Activated CD8-positive, alpha-beta memory T cell treated with anti-CD3 and anti-CD28 coated beads, Interleukin-2, amount 50 U/mL, for 24 hours (primary cell): ENCODE measurements at regions not wholly inside any gene's neighbourhood (a gene's known extent, or its start where the extent isn't known, plus 50 kb on each side); places are given as distances from the start of the nearest gene placed in this dataset.
"Not testable (repeated sequence)": the region's sequence is repeated elsewhere in the genome, so short reads cannot be mapped to it uniquely, and the experiment has no call there.

Experiments
- DNase-seq: peaks from one replicate; pipeline ENCODE4 v3.0.0-alpha.2; 2020; ENCODE audit errors: extremely low read depth

GRCh38 chr17:5898406-5898805 lies 171.8 kb upstream of the WSCD1 start:
- DNase-seq, result no peak

- DNase-seq, result no peak
Observed at GRCh38 chr17:5899496-5900195, 170.5 kb upstream of the WSCD1 start.

DNA sequence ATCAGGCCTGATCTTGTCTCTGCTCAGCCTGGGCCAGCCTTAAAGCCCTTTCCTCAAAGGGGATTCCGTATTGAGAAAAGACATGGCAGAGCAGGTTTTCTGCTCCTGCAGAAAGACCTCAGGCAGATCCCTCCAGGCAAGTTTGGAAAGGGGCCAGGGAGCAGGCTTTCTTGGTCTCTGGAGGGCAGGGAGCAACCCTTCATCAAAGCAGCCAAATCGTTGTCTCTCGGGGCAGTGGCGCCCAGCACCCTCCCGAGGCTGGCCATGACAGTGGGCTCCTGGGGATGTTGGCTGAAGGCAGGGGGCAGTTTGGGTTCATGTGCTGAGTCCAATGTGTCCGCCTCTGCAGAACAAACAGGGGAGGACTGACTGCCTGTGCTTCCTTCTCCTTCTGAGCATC lies 168.4 kb upstream of the WSCD1 start:
- DNase-seq, result no peak

DNA sequence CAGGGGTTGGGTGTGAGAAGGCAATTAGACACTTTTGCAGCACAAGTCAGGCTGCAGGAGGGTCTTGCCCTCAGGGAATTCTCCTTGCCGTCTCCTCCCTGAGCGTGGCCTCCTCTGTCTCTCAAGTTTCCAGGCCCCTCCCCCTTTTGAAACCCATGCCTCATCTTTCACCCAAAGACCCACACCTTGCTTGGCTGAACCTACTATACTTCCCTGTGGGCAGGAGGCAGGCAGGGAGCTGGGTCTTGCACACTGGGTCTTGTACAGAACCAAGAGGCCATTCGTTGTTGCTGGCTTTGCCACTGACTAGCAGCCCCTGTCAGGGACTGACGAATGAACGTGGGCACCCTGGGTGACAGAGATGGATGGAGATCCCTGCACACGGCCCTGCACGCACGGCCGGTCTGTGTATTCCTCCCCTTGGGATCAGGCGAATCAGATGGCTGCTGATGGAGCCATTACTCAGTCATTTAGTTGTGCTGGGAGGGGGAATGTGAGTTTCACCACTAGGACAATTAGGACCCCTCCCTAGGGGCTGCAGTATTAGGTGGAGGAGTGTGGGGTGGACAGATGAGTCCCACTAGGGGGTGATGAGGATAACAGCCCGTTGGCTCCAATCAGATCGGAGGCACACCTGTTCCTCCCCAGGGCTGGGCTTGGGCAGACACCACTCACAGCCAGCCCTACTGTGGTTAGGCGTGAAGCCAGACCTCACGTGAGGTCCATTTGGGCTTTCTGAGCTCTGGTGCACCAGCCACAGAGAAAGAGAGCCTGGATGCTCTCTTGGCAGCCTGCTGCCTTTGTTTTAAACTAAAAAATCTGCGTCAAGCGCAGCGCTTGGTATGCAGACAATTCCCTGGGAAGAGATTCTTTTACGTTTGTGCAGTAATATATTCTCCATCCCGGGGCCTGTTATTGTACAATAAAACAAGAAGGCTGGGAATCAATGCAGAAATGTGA lies 167.7 kb upstream of the WSCD1 start:
- DNase-seq, result no peak

- no peak for DNase-seq
Observed at GRCh38 chr17:5911919-5912318, 158.3 kb upstream of the WSCD1 start.

DNA sequence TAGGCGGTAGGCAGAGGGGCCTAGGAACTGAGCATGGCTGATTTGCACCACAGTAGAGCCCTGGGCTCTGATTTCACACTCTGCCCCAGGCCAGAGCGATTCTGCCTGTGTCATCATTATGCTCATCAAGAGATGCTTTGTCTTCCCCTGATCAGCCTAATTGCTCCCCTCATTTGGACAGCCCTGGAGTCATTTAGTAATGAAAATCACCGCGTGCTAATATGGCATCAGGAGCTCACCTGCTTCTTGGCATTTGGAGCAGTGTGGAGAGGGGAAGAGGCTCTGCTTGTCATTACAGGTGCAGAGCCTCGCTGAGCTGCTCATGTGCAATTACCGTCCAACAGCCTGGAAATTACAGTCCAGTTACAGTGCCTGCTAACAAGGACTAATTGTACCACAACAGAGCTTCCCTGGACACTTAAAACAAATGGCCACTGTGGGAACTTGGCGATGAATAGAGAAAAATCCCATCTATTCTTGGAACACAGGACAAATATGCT lies 157.1 kb upstream of the WSCD1 start:
- DNase-seq, result no peak

DNA sequence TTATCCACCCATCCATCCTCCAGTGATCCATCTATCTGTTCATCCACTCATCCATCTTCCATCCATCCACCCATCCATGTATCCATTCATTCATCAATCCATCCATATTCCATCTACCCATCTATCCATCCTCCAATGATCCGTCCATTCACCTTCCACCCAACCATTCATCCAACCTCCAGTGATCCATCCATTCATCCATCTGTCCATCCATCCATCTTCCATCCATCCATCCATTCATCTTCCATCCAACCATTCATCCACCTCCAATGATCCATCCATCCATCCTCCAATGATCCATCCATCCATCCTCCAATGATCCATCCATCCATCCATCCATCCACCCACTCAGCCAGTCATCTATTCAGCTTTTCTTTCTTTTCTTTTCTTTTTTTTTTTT lies 156.5 kb upstream of the WSCD1 start:
- DNase-seq, result no peak

- no peak for DNase-seq
Observed at GRCh38 chr17:5915337-5915736, 154.8 kb upstream of the WSCD1 start.

DNA sequence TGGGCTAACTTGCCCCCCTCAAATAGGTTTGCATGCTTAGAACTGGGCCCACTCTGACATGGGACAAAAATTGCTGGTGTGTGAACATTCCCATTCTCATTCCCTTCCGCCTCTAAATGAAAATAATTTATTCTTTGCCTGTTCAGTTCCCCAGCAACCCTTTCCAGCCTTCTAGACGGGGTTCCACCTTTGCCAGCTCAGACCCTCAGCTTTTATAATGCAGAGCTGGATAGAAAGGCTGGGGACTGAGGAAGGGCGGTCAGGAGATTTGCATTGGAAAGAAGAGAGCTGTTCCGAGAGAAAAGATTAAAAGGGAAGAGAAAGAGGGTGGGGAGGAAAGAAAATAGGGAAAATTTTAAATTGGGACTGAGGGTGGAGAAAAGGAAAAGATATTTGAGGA lies 151.1 kb upstream of the WSCD1 start:
- DNase-seq, result no peak

DNA sequence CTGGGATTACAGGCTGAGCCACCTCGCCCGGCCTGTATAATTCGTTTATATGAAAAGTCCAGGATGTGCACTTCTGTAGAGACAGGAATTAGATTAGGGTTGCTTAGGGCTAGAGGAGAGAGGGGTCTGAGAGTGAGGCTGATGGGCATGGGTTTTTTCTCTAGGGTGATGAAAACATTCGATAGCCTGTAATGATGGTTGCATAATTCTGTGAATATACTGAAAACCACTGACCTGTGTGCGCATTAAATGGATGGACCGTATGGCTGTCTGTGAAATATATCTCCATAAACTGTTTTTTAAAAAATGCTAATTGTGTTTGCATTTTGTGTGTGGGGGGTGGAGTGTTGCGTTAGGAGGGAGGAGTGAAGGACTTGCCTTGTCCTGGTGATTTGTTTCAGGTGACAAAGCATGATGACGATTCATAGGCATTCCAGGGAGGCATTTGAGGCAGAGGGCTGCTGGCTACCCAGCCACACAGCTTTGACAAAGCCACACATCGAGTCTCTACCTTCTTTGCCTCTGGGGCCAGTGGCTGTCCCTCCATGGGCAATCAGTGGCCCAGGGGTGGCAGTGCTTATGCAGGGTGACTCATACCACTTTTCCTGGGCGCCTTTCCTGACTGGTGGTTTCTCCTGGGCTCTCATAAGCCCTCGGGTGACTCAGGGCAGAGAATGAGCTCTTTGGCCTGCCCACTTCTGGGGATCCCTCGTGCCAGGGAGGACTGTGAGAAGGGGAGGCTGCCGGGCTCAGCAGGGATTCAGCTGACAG lies 148.5 kb upstream of the WSCD1 start:
- no peak for DNase-seq

GRCh38 chr17:5922476-5922875 lies 147.7 kb upstream of the WSCD1 start:
- no peak for DNase-seq

DNA sequence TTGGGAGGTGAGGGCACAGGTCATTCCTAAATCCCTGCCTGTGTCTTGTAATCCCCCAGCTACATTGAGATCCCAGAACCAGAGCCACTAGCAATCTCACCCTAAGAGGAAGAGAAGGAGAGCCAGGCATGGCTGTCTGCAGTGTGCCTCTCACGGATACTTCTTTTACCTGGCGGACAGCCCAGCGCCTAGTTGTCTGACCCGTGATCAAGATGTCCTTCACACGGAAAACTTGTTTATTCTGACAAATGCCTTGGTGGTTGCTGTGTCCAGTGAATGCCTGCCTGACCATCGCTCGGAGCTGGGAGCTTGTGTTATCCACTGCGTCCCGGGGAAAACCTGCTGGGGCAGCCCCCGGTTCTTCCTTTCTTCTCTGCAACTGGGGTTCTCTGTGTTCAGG lies 140.5 kb upstream of the WSCD1 start:
- DNase-seq, result no peak

DNA sequence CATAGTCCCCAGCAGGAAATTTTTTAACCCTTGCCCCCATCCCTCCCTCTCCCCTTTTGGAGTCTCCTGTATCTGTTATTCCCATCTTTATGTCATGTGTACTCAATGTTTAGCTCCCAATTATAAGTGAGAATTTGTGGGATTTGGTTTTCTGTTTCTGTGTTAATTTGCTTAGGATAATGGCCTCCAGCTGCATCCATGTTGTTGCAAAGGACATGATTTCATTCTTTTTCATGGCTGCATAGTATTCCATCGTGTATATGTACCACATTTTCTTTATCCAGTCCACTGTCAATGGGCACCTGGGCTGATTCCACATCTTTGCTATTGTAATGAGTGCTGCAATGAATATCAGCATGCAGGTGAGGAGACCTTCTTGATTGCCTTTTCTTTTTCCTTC lies 139.6 kb upstream of the WSCD1 start:
- not testable (repeated sequence) for DNase-seq

DNA sequence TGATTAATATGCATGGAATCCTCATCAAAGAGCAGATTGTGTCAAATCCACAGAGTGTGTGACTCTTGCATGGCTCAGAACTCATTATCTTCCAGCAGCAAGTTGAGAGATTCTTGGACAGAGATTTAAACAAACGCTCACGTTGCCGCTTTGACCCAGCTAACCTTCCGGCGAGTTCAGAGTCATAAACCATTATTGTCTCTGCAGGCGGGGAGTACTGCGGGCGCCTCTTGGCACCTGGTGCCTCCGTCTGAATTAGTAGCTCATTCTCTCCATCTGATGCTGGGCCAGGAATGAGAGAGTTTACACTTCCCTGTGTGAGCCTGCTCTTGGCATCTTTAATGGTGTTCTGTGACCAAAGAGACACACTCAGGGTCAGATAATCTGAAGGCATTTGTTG lies 138.6 kb upstream of the WSCD1 start:
- no peak for DNase-seq

DNA sequence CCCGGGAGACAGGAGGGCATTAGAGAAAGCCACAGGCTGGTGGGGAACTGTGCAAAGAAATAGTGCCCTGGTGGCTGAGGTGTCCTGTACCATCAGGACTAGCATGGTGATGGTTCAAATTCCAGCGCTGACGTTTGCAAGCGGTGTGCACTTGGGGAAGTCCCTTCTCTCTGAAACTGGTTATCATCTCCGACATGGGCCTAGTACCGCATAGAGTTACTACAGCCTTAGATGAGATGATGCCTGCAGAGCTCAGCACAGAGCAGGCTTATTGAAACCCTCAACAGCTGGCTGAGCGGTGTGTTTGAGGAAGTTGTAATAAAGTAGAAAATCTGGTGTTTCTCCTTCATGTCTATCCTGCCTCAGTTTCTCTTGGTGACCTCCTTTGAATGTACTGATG lies 136.7 kb upstream of the WSCD1 start:
- DNase-seq, result no peak

- DNase-seq, result no peak
Observed at GRCh38 chr17:5941258-5941657, 128.9 kb upstream of the WSCD1 start.

- no peak for DNase-seq
Observed at GRCh38 chr17:5942687-5943086, 127.5 kb upstream of the WSCD1 start.

- DNase-seq, result no peak
Observed at GRCh38 chr17:5943232-5943631, 126.9 kb upstream of the WSCD1 start.

- no peak for DNase-seq
Observed at GRCh38 chr17:5943982-5944381, 126.2 kb upstream of the WSCD1 start.

DNA sequence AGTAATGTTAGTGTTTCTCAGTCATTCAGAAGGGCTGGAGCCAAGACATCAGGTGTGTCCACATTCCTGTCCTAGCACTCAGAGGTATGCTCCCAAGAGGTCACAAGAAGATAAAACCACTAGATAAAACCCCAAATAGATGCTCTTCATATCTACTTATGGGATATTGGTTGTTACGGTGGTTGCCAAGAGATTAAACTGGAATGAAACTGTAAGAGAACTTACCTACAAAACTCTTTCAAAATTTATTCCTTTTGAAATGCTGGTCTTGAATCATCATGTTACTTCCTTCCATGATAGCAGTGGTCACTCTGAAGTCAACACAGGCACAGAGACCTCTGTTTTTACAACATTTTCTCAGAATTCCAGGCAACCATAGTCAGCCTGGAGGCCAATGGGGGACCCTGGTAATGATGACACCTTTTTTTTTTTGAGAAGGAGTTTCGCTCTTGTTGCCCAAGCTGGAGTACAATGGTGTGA lies 122.4 kb upstream of the WSCD1 start:
- DNase-seq, result no peak

DNA sequence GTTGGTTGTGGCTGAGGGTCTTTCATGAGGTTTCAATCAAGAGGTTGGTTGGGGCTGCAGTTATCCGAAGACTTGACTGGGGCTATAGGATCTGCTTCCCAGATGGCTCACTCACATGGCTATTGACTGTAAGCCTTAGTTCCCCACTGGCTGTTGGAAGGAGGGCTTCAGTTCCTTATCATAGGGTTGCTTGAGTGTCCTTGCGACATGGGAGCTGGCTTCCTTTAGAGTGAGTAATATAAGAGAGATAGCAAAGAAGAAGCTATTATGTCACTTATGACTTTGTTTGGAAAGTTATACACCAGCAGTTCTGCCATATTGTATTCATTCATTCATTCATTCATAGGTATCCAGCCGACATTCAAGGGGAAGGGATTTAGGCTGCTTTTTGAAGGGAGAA lies 121.4 kb upstream of the WSCD1 start:
- DNase-seq, result no peak

DNA sequence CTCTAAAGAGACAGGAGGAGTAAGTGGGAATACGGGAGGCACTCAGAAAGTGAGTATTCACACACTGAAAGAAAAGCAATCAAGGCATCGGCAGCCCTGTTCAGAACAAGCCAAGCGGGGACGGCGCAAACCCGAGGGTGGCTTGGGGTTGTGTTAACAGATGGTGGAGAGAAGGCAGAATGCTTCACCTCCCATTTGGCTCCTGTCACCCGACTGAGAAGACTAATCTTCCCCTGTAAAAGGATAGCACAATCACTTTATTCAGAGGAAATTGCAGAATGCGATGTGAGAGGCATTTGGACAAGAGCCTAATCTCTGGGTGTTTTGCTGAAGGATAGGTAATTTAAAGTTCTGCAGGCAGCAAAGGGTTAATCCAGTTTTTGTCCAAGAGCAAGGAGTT lies 119.3 kb upstream of the WSCD1 start:
- DNase-seq, result no peak
